ENCODE measurements at regions not wholly inside any gene's neighbourhood (a gene's known extent, or its start where the extent isn't known, plus 50 kb on each side); places are given as distances from the start of the nearest gene placed in this dataset.

DNA sequence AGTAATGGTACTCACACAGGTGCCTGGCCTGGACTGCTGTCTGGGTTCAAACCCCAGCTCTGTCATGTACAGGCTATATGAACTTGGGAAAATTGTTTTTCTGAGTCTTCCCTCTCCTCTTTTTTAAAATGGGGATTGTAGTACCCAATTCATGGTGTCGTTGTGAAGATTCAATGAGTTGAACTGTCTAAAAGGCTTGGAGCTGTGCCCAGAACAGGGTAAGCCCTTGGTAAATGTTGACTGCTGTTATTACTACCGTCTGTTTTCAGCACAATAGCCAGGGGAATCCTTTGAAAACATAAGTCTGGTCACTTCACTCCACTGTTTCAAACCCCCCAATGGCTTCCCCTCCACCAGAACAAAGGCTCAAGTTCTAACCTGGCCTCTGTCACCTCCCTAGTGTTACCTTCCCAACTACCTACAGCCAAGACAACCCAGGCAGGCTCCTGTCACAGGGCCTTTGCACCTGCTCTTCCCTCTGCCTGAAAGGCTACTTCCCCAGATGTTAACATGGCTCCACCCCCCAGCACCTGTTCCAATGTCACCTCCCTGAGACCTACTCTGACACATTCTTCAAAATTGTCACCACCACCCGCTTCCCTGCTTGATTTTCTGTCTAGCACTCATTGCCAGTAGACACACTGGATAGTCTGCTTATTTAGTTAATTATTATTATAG is 152.8 kb downstream of the CHST1 start:
- TF ChIP-seq CTCF (IDR thresholded peaks at IDR 0.05; ENCODE audit: insufficient read depth, missing control alignments) = no peak
- DNase-seq (ENCODE audit: insufficient read length, low spot score) = no peak
- FAIRE-seq = no peak

DNA sequence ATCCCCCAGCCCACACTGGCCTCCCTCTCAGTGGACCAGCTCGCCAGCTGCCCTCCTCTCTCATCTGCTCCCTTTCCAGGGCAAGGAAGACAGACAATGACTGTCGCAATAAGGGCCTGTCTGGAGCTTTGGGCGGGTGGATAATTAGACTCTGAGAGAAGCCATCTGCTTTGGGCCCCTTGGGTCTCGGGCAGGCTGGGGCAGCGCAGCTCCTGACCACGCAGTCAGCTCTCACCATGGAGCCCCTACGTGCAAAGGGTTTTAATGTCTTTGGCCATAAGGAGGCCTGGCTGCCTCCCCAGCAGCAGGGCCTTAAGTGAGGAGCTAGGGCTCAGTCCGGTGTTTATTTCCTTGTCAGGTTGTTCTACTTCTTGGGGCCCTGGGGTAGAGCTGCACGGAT is 153.9 kb downstream of the CHST1 start:
- FAIRE-seq (no peak), DNase-seq (ENCODE audit: insufficient read length, low spot score) (no peak)

DNA sequence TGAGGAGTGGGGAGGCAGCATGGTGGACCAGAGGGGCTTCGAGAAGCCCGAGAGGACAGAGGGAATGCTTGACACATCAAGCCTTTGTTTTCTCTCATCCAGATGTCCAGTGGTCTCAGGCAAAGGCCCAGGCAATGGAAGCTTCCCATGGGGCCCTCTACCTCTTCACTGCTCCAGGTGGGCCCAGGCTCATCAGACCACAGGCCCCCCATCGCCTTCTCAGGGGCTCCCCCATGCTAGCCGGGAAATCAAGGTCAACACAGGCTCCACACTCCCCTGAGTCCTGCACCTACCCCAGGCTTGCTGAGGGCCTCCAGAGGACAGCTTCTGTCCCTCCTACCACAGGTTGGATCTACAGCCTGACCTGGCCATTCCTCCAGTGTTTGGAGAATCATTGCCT is 157.5 kb downstream of the CHST1 start:
- TF ChIP-seq CTCF (IDR thresholded peaks at IDR 0.05; ENCODE audit: insufficient read depth, missing control alignments) = no peak
- FAIRE-seq (no peak), DNase-seq (ENCODE audit: insufficient read length, low spot score) (no peak)

More for the DNA sequence above, 153.9 kb downstream of the CHST1 start:
- no peak for TF ChIP-seq CTCF (IDR thresholded peaks at IDR 0.05; ENCODE audit: insufficient read depth, missing control alignments)

DNA sequence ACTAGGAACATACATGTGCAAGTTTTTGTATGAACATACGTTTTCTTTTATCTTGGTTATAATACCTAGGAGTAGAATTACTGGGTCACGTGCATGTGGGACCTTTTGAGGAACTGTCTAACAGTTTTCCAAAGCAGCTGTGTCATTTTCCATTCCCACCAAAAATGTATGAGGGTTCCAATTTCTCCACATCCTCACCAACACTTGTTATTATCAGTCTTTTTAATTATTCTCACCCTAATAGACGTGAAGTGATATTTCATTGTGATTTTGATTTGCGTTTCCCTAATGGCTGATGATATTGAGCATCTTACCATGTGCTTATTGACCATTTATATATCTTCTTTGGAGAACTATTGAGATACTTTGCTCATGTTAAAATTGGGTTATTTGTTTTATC is 162.1 kb downstream of the CHST1 start:
- FAIRE-seq = no peak
- DNase-seq (ENCODE audit: insufficient read length, low spot score) = no peak
- TF ChIP-seq CTCF (IDR thresholded peaks at IDR 0.05; ENCODE audit: insufficient read depth, missing control alignments) = no peak

GRCh38 chr11:45502226-45502545 is 163.2 kb downstream of the CHST1 start:
- DNase-seq (ENCODE audit: insufficient read length, low spot score) (no peak), FAIRE-seq (no peak)
- no peak for TF ChIP-seq CTCF (IDR thresholded peaks at IDR 0.05; ENCODE audit: insufficient read depth, missing control alignments)

- no peak for DNase-seq (ENCODE audit: insufficient read length, low spot score)
- no peak for FAIRE-seq
- no peak for TF ChIP-seq CTCF (IDR thresholded peaks at IDR 0.05; ENCODE audit: insufficient read depth, missing control alignments)
Observed at GRCh38 chr11:45501392-45502225, 163.8 kb downstream of the CHST1 start.

DNA sequence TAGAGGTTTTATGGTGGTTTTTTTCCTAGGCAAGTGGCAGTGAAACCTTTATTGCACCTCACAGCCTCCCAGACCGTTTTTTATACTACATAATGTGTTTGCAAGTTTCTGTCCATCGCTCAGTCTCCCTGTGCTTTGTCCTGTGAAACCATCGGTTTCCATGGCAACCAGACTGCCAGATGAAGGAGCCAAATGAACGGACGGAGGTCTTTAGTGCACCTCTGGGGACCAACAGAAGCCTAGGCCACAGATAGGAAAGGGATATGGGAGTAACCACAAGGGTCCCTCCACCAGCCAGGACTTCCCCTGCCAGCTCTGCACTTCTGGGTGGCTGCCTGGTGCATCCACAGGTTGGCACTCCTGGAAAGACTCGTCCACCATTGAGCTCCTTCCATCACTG is 165.0 kb downstream of the CHST1 start:
- TF ChIP-seq CTCF (IDR thresholded peaks at IDR 0.05; ENCODE audit: insufficient read depth, missing control alignments) = no peak
- FAIRE-seq (no peak), DNase-seq (ENCODE audit: insufficient read length, low spot score) (no peak)
